KG1 (cell line): ENCODE measurements at regions not wholly inside any gene's neighbourhood (a gene's known extent, or its start where the extent isn't known, plus 50 kb on each side); places are given as distances from the start of the nearest gene placed in this dataset.

Experiments used
- DNase-seq: peaks from one replicate; lab custom pipeline; 2025; lab: John Stamatoyannopoulos, UW

DNA sequence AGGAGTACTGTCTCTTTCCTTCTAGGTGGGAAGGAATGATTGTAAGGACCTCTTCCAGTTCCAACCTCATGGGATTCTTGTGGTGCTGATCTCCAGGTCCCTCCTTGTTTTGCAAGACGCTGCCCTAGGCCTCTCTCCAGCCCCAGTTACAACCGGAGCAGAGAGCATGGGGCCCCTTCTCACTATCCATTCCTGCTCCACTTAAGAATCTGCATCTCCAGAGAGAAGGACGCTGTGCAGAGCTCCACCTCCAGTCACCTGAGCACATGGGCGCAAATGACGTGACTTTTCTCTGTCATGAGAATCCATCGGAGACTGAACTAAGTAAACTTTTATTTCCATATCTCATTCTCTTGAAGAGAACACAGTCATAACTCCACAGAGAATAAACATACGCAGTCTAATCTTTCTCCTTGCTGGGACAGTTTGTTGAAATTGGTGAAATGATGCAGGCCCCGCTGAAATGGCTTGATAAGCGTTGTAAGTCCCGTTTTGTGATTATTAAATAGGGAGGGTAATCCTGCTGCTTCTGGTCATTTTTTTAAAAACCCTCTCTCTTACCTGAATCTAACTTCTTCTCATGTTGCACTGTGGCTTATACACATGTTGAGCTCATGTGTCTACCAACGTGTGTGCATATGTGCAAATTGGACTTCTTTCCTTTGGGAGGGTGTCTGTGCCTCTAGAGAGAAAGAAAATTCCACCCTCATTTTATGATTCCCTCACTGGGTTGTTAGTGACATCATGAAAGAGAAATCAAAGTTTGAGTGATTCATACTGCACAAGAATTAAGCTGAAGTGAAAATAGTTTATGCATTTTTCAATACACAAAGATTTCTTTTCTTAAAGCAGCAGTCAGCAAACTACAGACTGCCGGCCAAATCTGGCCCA, 133.2 kb upstream of the TBX20 start:
- no peak for DNase-seq

DNA sequence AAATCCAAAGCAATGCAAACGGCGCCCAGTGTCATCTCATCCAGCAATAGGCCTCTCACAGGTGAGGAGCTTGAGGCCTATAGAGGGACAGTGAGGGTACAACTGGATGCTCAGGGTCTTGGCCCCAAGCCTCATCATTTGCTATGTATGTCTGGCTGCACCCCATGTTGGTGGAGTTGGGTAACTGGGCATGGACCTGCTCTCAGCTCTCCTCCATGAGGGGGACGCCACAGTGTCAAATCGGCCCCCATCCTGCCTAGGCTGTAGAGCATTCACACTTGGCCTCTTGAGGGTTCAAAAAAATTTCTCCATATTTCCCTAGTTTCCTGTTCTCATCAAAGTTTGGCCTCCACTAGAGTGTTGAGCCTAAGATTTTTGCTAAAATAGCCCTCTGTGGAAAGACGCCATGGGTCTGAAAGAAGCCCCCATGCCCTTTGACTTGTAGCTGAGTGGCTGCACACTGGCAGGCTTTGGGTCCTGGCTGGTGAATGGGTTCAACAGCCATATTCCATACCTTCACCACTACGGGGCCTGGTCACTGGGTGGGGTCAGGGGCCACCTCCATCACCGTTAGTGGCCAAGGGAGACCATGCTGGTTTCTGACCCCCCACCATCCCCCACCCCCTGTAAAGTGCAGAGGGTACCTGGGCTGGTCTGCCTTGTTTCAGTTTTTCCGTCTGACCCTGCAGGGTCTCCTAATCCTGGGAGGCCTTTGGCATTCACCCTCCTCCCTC, 132.3 kb upstream of the TBX20 start:
- no peak for DNase-seq

GRCh38 chr7:35384761-35385700, 131.1 kb upstream of the TBX20 start:
- DNase-seq, result no peak

- peak; percentile 14 for DNase-seq
Measured at GRCh38 chr7:35380739-35381224, 126.9 kb upstream of the TBX20 start.

- no peak for DNase-seq
Measured at GRCh38 chr7:35379481-35379880, 125.6 kb upstream of the TBX20 start.

GRCh38 chr7:35375516-35375915, 121.6 kb upstream of the TBX20 start:
- no peak for DNase-seq

DNA sequence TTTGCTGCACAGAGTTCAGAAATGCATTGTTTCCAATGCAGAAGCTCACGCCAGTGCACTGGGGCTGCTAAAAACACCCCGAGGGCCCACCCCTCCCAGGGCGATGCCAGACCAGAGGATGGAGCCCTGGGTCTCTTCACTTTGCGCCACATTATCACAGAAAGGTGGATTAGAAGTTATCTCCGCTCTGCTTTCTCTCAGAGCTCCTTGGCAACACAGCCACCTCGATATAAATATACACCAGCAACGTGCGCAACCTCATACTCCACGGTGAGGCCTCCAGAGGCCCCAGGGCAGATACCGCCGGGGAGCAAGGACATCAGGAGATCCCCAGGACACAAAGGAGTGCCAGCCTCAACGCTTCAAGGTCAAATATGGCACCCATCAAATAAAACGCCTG, 121.0 kb upstream of the TBX20 start:
- no peak for DNase-seq

- DNase-seq, result no peak
Measured at GRCh38 chr7:35371221-35371620, 117.3 kb upstream of the TBX20 start.

DNA sequence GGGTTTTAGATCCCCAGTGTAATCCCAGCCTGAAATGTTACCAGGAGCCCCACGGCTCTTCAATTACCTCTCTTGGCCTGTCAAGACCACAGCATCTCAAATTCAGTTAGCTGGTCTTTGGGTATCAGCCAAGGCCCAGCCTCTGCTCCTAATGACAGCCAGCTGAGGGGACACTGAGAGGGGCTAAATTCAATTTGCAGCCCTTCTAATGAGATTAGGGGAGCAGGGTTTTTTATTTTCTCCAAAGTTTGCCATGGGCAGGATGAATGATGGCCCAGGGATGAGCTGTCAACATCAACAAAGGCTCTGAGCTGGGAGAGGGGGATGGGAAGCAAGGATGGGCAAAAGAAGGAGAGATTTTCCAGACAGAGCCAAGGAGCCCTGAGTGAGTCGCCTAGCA, 116.8 kb upstream of the TBX20 start:
- no peak for DNase-seq

GRCh38 chr7:35366167-35367155, 112.6 kb upstream of the TBX20 start:
- no peak for DNase-seq

DNA sequence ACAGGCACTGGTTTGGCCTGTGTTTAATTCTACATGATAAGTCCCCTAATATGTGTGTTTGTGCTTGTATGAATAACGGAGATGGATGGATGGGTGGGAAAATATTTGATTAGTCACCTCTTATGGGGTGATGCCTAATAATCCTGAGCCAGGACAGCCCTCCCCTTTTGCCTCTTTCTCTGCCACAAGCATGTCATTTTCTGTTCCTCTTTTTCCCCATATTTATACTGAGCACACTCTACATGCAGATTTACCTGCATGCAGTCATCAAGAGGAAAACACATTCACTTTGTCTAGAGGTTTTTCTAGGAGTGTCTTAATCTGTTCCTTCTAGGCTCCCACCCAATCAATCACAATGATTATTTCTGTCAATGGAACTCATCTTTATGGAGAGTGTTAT, 111.6 kb upstream of the TBX20 start:
- no peak for DNase-seq

DNA sequence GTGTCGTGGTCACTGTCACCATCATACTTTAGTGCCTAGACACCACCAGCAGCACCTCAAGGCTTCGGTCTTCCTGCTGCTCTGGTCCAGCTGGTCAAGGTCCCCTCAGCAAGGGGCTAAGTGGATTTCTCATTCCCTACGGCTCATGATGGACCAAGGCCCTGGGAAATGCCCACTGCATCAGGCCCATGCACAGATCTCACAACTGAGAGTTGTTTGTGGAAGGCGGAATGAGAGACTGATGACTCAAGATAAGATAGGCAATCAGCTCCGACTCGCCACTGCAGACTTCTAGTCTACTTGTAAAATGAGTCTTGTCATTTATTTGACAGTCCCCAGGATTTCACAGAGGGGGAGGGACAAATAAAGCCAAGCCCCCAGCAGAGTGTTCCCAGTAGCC, 108.4 kb upstream of the TBX20 start:
- no peak for DNase-seq

- no peak for DNase-seq
Measured at GRCh38 chr7:35359423-35359822, 105.5 kb upstream of the TBX20 start.

- no peak for DNase-seq
Measured at GRCh38 chr7:35356495-35356894, 102.6 kb upstream of the TBX20 start.

DNA sequence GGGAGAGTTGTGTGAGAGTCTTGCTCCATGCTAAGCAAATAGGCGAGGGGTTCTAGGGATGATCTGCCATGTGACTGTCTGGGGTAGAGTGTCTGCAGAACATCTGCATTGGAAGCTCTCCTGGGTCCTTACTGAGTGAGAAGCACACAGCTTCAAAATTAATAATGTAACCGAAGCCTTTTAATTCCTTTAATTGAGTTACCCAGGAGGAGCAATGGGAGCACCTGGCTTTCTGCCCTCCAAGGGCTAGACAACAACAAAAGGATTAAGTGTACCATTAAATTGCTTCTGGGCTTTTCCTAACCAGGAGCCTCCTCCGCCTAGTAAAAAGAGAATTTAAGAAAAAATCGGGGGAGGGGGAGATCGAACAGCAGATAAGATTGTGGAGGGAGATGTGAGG, 102.0 kb upstream of the TBX20 start:
- DNase-seq, result no peak

GRCh38 chr7:35355199-35355598, 101.3 kb upstream of the TBX20 start:
- no peak for DNase-seq

GRCh38 chr7:35353481-35353880, 99.6 kb upstream of the TBX20 start:
- DNase-seq, result no peak

DNA sequence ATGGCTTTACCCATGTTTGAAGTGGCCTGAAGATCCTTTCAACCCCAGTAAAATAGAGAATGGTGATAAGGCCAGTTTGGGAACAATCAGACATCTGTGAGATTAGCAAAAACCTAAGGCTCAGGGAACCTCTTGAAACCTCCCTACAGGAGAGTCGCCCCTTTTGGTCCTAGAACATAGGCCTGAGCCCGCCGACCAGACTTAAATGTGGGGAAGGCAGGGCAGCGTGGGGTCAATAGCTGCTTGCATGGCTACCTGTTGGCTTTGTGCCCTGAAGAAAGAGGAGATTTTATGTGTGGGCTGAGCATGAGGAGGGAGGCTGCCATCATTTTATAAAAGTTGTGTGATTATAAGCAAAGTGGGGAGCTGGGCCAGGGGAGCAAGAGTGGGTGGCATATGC, 97.6 kb upstream of the TBX20 start:
- no peak for DNase-seq

DNA sequence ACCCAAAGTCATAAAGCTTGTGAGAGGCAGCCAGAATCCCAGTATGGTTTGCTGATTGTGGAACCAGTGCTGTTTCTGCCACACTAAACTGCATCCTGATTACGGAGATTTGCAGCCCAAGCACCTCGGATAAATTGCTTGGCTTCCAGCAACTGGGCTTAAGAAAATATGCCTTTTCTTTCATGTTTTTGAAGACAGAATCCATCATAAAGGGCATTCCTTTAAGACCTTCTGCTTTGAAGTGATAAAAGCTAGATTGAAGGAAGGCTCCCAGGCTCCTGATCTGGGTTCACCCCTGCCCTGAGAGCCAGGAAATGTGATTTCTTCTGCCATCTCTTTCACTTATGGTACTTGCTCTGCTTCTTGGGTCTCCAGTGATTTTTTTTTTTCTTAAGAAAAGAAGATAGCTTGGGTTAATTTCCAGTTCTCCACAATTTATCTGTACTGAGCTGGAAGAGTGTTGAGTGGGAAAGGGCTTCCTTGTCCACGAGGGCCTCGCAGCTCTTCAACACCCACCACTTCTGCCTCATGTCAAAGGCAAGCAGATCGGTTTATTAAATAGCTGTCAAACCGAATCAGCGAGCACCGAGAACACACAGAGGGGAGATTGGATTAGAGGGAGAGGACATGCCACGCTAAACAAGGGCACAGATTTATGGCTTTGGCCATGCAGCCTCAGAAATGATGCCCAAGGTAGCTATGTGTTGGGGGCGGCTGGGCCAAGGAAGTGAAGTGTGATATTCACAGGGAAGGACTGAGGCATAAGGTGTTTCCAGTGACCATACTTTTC, 94.9 kb upstream of the TBX20 start:
- no peak for DNase-seq

DNA sequence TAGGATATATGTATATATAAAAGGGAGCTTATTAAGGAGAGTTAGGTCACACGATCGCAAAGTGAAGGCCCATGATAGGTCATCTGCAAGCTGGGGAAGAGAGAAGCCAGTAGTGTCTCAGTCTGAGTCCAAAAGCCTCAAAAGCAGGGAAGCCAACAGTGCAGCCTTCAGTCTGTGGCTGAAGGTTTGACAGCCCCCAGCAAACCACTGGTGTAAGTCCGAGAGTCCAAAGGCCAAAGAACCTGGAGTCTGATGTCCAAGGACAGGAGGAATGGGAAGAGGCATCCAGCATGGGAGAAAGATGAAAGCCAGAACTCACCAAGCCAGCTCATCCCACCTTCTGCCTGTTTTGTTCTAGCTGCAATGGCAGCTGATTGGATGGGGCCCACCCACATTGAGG, 88.9 kb upstream of the TBX20 start:
- DNase-seq, result no peak
